GM12872 (cell line): ENCODE measurements at regions not wholly inside any gene's neighbourhood (a gene's known extent, or its start where the extent isn't known, plus 50 kb on each side); places are given as distances from the start of the nearest gene placed in this dataset.

Experiments
- TF ChIP-seq, protein P1 (sequence below): IDR thresholded peaks from 3 replicates; pipeline ENCODE4 v1.5.1; 2011; ENCODE audit warnings: low read depth, mild to moderate bottlenecking, low read length, moderate library complexity; ENCODE audit not compliant: insufficient read depth

DNA sequence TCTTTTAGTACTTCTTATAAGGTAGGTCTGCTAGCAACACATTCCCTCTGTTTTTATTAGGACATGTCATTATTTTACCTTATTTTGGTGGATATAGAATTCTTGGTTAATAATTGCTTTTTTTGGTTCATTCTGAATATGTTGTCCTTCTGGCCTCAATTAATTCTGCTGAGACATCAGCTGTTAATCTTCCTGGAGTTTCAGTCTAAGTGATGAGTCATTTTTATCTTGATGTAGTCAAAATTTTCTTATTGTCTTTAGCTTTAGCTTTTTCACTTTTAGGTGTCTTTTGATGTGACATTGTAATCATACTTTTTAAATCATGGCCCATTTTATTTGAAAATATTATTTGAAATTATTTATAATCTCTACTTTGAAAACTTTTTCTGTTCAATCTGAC, 104.9 kb upstream of the PMCH start:
- TF ChIP-seq, protein P1, sequence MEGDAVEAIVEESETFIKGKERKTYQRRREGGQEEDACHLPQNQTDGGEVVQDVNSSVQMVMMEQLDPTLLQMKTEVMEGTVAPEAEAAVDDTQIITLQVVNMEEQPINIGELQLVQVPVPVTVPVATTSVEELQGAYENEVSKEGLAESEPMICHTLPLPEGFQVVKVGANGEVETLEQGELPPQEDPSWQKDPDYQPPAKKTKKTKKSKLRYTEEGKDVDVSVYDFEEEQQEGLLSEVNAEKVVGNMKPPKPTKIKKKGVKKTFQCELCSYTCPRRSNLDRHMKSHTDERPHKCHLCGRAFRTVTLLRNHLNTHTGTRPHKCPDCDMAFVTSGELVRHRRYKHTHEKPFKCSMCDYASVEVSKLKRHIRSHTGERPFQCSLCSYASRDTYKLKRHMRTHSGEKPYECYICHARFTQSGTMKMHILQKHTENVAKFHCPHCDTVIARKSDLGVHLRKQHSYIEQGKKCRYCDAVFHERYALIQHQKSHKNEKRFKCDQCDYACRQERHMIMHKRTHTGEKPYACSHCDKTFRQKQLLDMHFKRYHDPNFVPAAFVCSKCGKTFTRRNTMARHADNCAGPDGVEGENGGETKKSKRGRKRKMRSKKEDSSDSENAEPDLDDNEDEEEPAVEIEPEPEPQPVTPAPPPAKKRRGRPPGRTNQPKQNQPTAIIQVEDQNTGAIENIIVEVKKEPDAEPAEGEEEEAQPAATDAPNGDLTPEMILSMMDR: no peak

DNA sequence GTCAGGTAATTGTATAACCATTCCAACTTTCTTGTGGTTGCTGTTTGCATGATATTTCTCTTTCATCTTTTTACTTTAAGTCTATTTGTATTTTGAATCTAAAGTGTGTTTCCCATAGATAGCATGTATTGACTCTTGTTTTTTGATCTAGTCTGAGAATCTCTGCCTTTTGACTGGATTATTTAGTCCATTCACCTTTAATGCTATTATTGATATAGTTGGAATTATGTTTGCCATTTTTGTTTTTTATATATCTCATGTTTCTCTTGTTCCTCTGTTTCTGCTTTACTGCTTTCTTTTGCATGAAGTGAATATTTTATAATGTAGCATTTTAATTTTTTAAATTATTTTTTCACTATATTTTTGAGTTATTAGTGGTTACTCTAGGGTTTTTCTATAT, 103.9 kb upstream of the PMCH start:
- TF ChIP-seq, protein P1: no peak

DNA sequence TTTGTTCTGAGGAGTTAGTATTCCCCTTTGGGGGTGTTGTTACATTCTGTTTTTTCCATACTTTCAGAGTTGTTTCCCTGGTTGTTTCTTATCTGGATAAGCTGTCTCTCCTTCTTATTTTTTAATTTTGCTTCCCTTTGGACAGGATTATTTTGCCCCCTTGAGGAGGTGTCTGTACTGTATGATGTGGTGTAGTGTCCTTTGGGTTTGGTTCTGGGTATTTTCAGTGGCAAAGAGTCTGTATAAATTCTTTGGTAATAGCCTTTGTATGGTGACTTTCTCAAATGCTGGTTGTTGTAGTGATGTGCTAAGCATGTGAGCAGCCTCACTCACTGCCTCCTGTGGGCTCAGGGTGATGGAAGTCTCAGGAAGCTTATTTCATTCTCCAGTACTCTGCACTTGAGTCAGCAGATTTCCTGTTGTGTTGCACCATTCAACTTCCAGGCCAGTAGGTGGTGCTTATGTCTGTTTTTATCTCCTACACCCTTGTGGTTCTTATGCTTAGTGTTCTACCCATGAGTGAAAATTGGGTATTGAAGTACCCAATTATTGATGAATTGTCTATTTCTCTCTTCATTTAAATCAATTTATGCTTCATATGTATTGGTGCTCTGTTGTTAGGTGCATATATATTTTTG, 103.3 kb upstream of the PMCH start:
- TF ChIP-seq, protein P1: peak; percentile 66

DNA sequence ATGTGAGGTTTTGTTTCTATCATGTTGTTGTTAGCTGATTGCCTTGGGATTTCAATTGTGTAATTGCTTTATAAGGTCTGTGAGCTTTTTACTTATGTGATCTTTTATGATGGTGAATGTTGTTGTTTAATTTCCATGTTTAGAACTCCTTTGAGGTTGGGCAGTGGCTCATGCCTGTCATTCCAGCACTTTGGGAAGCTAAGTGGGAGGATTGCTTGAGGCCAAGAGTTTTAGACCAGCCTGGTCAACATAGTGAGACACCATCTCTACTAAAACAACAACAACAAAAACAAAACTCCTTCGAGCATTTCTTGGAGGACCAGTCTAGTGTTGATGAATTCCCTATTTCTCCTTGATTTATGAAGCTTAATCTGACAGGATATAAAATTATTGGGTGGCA, 102.1 kb upstream of the PMCH start:
- TF ChIP-seq, protein P1: no peak

GRCh38 chr12:102298022-102298421, 100.4 kb upstream of the PMCH start:
- TF ChIP-seq, protein P1: no peak

- TF ChIP-seq, protein P1: no peak
These were observed 99.8 kb upstream of the PMCH start for GRCh38 chr12:102297412-102297811.

DNA sequence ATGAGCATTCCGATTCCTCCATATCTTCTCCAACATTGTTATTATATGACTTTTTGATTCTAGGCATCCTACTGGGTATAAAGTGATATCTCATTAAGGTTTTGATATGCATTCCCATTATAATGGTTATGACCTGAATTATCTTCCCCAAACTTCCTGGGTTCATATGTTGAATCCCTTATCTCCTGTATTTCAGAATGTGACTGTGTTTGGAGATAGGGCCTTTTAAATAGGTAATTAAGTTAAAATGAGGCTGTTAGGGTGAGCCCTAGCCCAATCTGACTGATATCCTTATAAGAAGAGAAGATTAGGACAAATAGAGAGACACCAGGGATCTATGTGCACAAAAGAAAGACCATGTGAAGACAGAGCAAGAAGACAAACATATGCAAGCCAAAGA, 96.9 kb upstream of the PMCH start:
- TF ChIP-seq, protein P1: no peak
